ENCODE measurements at regions not wholly inside any gene's neighbourhood (a gene's known extent, or its start where the extent isn't known, plus 50 kb on each side); places are given as distances from the start of the nearest gene placed in this dataset.

DNA sequence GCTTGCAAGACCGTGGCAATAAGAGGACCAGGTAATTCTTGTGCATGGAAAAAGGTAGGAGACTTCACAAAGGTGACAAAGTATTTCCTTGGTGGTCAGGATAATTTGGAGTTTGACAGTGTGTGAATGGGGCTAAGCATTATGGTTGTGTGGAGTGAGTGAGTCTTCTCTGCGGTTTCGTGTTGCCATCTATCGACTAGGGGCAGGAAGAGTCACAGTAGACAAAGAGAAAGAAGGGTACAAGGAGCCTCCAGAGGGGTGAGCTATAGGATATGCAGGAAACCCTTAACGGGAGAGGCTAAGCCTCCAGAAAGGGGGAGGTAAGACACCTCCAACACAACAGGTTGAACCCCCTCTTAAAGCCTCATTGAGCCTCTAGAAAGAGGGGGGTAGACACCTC, 64.0 kb upstream of the RANBP6 start:
- no peak for DNase-seq
- Histone ChIP-seq H3K9ac (ENCODE audit: low read length) (peak overlapping the region; percentile 65), H3K27me3 (replicated peaks in 1 of 4; ENCODE audit: control extremely low read depth in 1 of 4, control insufficient read depth in 3 of 4, insufficient read depth in 4 of 4, low read length in 3 of 4) (peaks cover 0 to 2% (median 0%) of the 10 kb centered on the region in 4 experiments), H3K4me2 (replicated peaks; ENCODE audit: low read depth, low read length, poor library complexity, severe bottlenecking) (peak overlapping the region; percentile 73), H3K27ac (ENCODE audit: low read length in 2 of 2) (no peak overlapping the region), H3K79me2 (ENCODE audit: control insufficient read depth, insufficient read depth, low read length) (no peaks in the 10 kb centered on the region), H3K36me3 (replicated peaks in 1 of 2; ENCODE audit: control extremely low read depth in 1 of 2, control insufficient read depth in 1 of 2, extremely low read depth in 1 of 2, insufficient read depth in 2 of 2, low read length in 1 of 2) (no peaks in the 10 kb centered on the region), H3K4me1 (ENCODE audit: control insufficient read depth in 2 of 2, insufficient read depth in 2 of 2, low read length in 2 of 2) (peaks cover 5 to 16% of the 10 kb centered on the region in 2 donors), H2AFZ (ENCODE audit: insufficient read depth, low read depth, low read length, poor library complexity, severe bottlenecking) (peak overlapping the region; percentile 78), H3K9me3 (ENCODE audit: control extremely low read depth in 1 of 3, control insufficient read depth in 2 of 3, insufficient read depth in 1 of 3, low read length in 2 of 3) (no peaks in the 10 kb centered on the region), H3K4me3 (ENCODE audit: control extremely low read depth in 1 of 5, extremely low read depth in 1 of 5, insufficient read depth in 1 of 5, low read depth in 2 of 5, low read length in 4 of 5) (no peak overlapping the region), H4K20me1 (ENCODE audit: control insufficient read depth, insufficient read depth, low read length, poor library complexity, severe bottlenecking) (no peaks in the 10 kb centered on the region)
- 93% methylated on average over 1 of the region's 5 CpGs for WGBS (ENCODE audit: insufficient coverage)
- intact Hi-C loops (cut with micrococcal nuclease): no loop called here
- ChIA-PET CTCF (interaction anchor here (1.5 kb wide), 1 partner anchor 10 kb away, joined by 3 read pairs; no protein-coding TSS in a partner anchor), POLR2A (interaction anchor here (1.3 kb wide), 1 partner anchor 64 kb away, joined by 4 read pairs; the partner anchor contains the start of gene RANBP6)
- H3K9me3 Mint-ChIP-seq (ENCODE audit: insufficient read depth): no peaks in the 10 kb centered on the region
- TF ChIP-seq, protein P1, sequence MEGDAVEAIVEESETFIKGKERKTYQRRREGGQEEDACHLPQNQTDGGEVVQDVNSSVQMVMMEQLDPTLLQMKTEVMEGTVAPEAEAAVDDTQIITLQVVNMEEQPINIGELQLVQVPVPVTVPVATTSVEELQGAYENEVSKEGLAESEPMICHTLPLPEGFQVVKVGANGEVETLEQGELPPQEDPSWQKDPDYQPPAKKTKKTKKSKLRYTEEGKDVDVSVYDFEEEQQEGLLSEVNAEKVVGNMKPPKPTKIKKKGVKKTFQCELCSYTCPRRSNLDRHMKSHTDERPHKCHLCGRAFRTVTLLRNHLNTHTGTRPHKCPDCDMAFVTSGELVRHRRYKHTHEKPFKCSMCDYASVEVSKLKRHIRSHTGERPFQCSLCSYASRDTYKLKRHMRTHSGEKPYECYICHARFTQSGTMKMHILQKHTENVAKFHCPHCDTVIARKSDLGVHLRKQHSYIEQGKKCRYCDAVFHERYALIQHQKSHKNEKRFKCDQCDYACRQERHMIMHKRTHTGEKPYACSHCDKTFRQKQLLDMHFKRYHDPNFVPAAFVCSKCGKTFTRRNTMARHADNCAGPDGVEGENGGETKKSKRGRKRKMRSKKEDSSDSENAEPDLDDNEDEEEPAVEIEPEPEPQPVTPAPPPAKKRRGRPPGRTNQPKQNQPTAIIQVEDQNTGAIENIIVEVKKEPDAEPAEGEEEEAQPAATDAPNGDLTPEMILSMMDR (IDR thresholded peaks at IDR 0.05): no peak
- no peak for TF ChIP-seq EZH2 (IDR thresholded peaks at IDR 0.05; ENCODE audit: borderline replicate concordance, insufficient read depth, low read depth, low read length, poor library complexity, severe bottlenecking)
- H3K4me1 Mint-ChIP-seq: peaks cover 6% of the 10 kb centered on the region
- H3K27me3 Mint-ChIP-seq: peaks cover 4% of the 10 kb centered on the region
- ATAC-seq (ENCODE audit: low read depth): no peak
- H3K4me3 Mint-ChIP-seq: peak overlapping the region; percentile 87
- H3K27ac Mint-ChIP-seq: no peak overlapping the region

DNA sequence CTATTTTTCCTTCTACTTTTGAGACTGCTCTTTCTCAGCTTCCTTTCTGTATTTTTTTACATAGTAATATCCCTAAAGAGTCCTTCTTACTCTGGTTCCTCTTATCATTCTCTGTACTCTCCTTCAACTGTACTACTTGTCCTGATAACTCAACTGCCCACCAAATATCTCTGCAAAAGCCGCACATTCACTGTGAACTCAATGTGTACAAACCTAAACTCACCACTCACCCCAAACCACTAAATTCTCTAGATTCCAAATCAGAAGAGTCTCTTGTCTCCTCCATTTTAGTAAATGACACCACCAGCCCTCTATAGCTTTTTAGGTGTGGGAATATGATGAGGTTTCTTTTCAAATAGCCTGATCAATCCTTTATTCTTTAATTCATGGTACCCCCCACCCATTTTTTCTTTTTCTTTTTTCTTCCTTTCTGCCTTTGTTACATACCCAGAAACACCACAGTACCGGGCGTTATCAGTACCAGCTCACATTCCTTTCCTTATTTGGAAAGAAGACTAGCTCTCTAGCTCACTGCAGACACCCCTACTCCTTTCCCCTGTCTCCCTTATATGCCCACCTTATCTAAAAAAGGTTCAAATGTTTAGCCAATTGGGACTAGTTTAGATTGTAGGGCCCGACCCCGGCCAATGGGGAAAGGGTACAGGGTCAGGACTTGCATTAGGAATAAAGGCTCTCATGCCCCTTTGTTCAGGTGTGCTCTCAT, 63.1 kb upstream of the RANBP6 start:
- Mint-ChIP-seq H3K4me3 (no peak overlapping the region), H3K27ac (no peak overlapping the region), H3K27me3 (peaks cover 4% of the 10 kb centered on the region), H3K9me3 (ENCODE audit: insufficient read depth) (no peaks in the 10 kb centered on the region), H3K4me1 (peaks cover 6% of the 10 kb centered on the region)
- no peak overlapping the region for H2AFZ ChIP-seq (ENCODE audit: insufficient read depth, low read depth, low read length, poor library complexity, severe bottlenecking)
- no peak overlapping the region for H3K9ac ChIP-seq (ENCODE audit: low read length)
- peaks cover 0 to 2% (median 0%) of the 10 kb centered on the region in 4 experiments for H3K27me3 ChIP-seq (replicated peaks in 1 of 4; ENCODE audit: control extremely low read depth in 1 of 4, control insufficient read depth in 3 of 4, insufficient read depth in 4 of 4, low read length in 3 of 4)
- ChIA-PET CTCF (no interaction called here), POLR2A (no interaction called here)
- H3K4me2 ChIP-seq (replicated peaks; ENCODE audit: low read depth, low read length, poor library complexity, severe bottlenecking): no peak overlapping the region
- H4K20me1 ChIP-seq (ENCODE audit: control insufficient read depth, insufficient read depth, low read length, poor library complexity, severe bottlenecking): no peaks in the 10 kb centered on the region
- TF ChIP-seq, protein P1 (IDR thresholded peaks at IDR 0.05): no peak
- no peak for TF ChIP-seq EZH2 (IDR thresholded peaks at IDR 0.05; ENCODE audit: borderline replicate concordance, insufficient read depth, low read depth, low read length, poor library complexity, severe bottlenecking)
- no peaks in the 10 kb centered on the region for H3K36me3 ChIP-seq (replicated peaks in 1 of 2; ENCODE audit: control extremely low read depth in 1 of 2, control insufficient read depth in 1 of 2, extremely low read depth in 1 of 2, insufficient read depth in 2 of 2, low read length in 1 of 2)
- intact Hi-C loops (cut with micrococcal nuclease): no loop called here
- H3K27ac ChIP-seq (ENCODE audit: low read length in 2 of 2): no peak overlapping the region
- peaks cover 5 to 16% of the 10 kb centered on the region in 2 donors for H3K4me1 ChIP-seq (ENCODE audit: control insufficient read depth in 2 of 2, insufficient read depth in 2 of 2, low read length in 2 of 2)
- no peaks in the 10 kb centered on the region for H3K79me2 ChIP-seq (ENCODE audit: control insufficient read depth, insufficient read depth, low read length)
- no peak for DNase-seq
- no peaks in the 10 kb centered on the region for H3K9me3 ChIP-seq (ENCODE audit: control extremely low read depth in 1 of 3, control insufficient read depth in 2 of 3, insufficient read depth in 1 of 3, low read length in 2 of 3)
- H3K4me3 ChIP-seq (ENCODE audit: control extremely low read depth in 1 of 5, extremely low read depth in 1 of 5, insufficient read depth in 1 of 5, low read depth in 2 of 5, low read length in 4 of 5): no peak overlapping the region
- no peak for ATAC-seq (ENCODE audit: low read depth)
- WGBS (ENCODE audit: insufficient coverage): 85% methylated on average over 4 of the region's 5 CpGs

Measured in B cell (primary cell).